Karpas-422 (cell line): ENCODE measurements at regions not wholly inside any gene's neighbourhood (a gene's known extent, or its start where the extent isn't known, plus 50 kb on each side); places are given as distances from the start of the nearest gene placed in this dataset.

Experiments
- DNase-seq: peaks from one replicate; pipeline ENCODE4 v3.0.0-alpha.2; 2015
- H2AFZ ChIP-seq: fragments of 200-600 bp; sonication (generic); 2 replicates; pipeline ENCODE4 v1.6.1; 2014; ENCODE audit warnings: antibody characterized with exemption, low read length, mixed read lengths
- H3K27ac ChIP-seq: fragments of 200-600 bp; sonication (generic); 2 replicates; pipeline ENCODE4 v1.5.1; 2014; ENCODE audit warnings: mild to moderate bottlenecking, low read length, moderate library complexity
- H3K27me3 ChIP-seq: fragments of 200-600 bp; sonication (generic); 2 replicates; pipeline ENCODE4 v1.6.1; 2014; ENCODE audit warnings: low read length, mixed read lengths
- H3K36me3 ChIP-seq: fragments of 200-600 bp; sonication (generic); 2 replicates; pipeline ENCODE4 v1.6.1; 2014; ENCODE audit warnings: low read length, mixed read lengths; ENCODE audit not compliant: insufficient read depth
- H3K4me1 ChIP-seq: fragments of 200-600 bp; sonication (generic); 2 replicates; pipeline ENCODE4 v1.6.1; 2014; ENCODE audit warnings: mild to moderate bottlenecking, low read length, mixed read lengths
- H3K4me2 ChIP-seq: fragments of 200-600 bp; sonication (generic); 2 replicates; pipeline ENCODE4 v1.6.1; 2014; ENCODE audit warnings: low read length, low read depth, mild to moderate bottlenecking; ENCODE audit not compliant: poor library complexity, severe bottlenecking
- H3K4me3 ChIP-seq: fragments of 200-600 bp; sonication (generic); 2 replicates; pipeline ENCODE4 v1.5.1; 2014; ENCODE audit warnings: mild to moderate bottlenecking, antibody characterized with exemption, low read length, mixed read lengths
- H3K79me2 ChIP-seq: fragments of 200-600 bp; sonication (generic); 2 replicates; pipeline ENCODE4 v1.6.1; 2014; ENCODE audit warnings: mild to moderate bottlenecking, low read length, mixed read lengths
- H3K9ac ChIP-seq: fragments of 200-600 bp; sonication (generic); 2 replicates; pipeline ENCODE4 v1.6.0; 2014; ENCODE audit warnings: low read length
- H3K9me2 ChIP-seq: fragments of 200-600 bp; sonication (generic), shearing (Covaris generic); replicated peaks from 2 replicates; pipeline ENCODE4 v1.6.0; 2014; ENCODE audit warnings: mild to moderate bottlenecking, low read length, moderate library complexity; ENCODE audit not compliant: insufficient read depth
- H3K9me3 ChIP-seq: fragments of 300-700, 200-600 bp; sonication (generic); 2 replicates; pipeline ENCODE4 v1.6.1; 2014; ENCODE audit warnings: low read length, mixed read lengths
- H4K20me1 ChIP-seq: fragments of 200-600 bp; sonication (generic); 2 replicates; pipeline ENCODE4 v1.6.1; 2014; ENCODE audit warnings: mild to moderate bottlenecking, antibody characterized with exemption, low read length, low read depth; ENCODE audit not compliant: insufficient read depth

- Histone ChIP-seq H3K4me2 (no peak overlapping the region), H2AFZ (no peak overlapping the region)
- DNase-seq = no peak
Observed at GRCh38 chr5:82405618-82406204, 127.6 kb upstream of the RPS23 start.

GRCh38 chr5:82405161-82405560 is 127.0 kb upstream of the RPS23 start:
- Histone ChIP-seq H3K4me2 (no peak overlapping the region), H4K20me1 (no peaks in the 10 kb centered on the region), H3K9ac (no peak overlapping the region), H3K36me3 (no peaks in the 10 kb centered on the region), H3K27me3 (no peaks in the 10 kb centered on the region), H3K9me2 (no peaks in the 10 kb centered on the region), H3K4me1 (no peaks in the 10 kb centered on the region), H3K9me3 (no peaks in the 10 kb centered on the region), H3K27ac (no peak overlapping the region), H2AFZ (no peak overlapping the region), H3K4me3 (no peak overlapping the region), H3K79me2 (no peaks in the 10 kb centered on the region)
- DNase-seq = no peak

More at GRCh38 chr5:82405618-82406204, 127.6 kb upstream of the RPS23 start:
- Histone ChIP-seq H3K9me2 (no peaks in the 10 kb centered on the region), H3K4me3 (no peak overlapping the region), H3K27ac (no peak overlapping the region), H3K4me1 (no peaks in the 10 kb centered on the region), H3K9me3 (no peaks in the 10 kb centered on the region), H4K20me1 (no peaks in the 10 kb centered on the region), H3K9ac (no peak overlapping the region), H3K36me3 (no peaks in the 10 kb centered on the region), H3K79me2 (no peaks in the 10 kb centered on the region), H3K27me3 (no peaks in the 10 kb centered on the region)

GRCh38 chr5:82404382-82404945 is 126.3 kb upstream of the RPS23 start:
- no peaks in the 10 kb centered on the region for H3K9me2 ChIP-seq
- no peaks in the 10 kb centered on the region for H3K9me3 ChIP-seq
- H3K27ac ChIP-seq = no peak overlapping the region
- H4K20me1 ChIP-seq = no peaks in the 10 kb centered on the region
- H3K79me2 ChIP-seq = no peaks in the 10 kb centered on the region
- H2AFZ ChIP-seq = no peak overlapping the region
- DNase-seq = no peak
- H3K4me1 ChIP-seq = no peaks in the 10 kb centered on the region
- no peaks in the 10 kb centered on the region for H3K36me3 ChIP-seq
- H3K4me3 ChIP-seq = no peak overlapping the region
- no peak overlapping the region for H3K9ac ChIP-seq
- no peak overlapping the region for H3K4me2 ChIP-seq
- H3K27me3 ChIP-seq = no peaks in the 10 kb centered on the region

GRCh38 chr5:82403724-82404123 is 125.6 kb upstream of the RPS23 start:
- no peak for DNase-seq
- H3K4me3 ChIP-seq = no peak overlapping the region
- no peak overlapping the region for H3K27ac ChIP-seq
- no peaks in the 10 kb centered on the region for H3K36me3 ChIP-seq
- no peaks in the 10 kb centered on the region for H3K79me2 ChIP-seq
- H4K20me1 ChIP-seq = no peaks in the 10 kb centered on the region
- no peak overlapping the region for H2AFZ ChIP-seq
- no peak overlapping the region for H3K9ac ChIP-seq
- H3K9me3 ChIP-seq = no peaks in the 10 kb centered on the region
- H3K4me1 ChIP-seq = no peaks in the 10 kb centered on the region
- no peaks in the 10 kb centered on the region for H3K9me2 ChIP-seq
- H3K27me3 ChIP-seq = no peaks in the 10 kb centered on the region
- no peak overlapping the region for H3K4me2 ChIP-seq

GRCh38 chr5:82403026-82403425 is 124.9 kb upstream of the RPS23 start:
- H3K36me3 ChIP-seq = no peaks in the 10 kb centered on the region
- H3K9me3 ChIP-seq = no peaks in the 10 kb centered on the region
- H4K20me1 ChIP-seq = no peaks in the 10 kb centered on the region
- H3K9ac ChIP-seq = no peak overlapping the region
- H3K79me2 ChIP-seq = no peaks in the 10 kb centered on the region
- no peak overlapping the region for H3K4me3 ChIP-seq
- no peaks in the 10 kb centered on the region for H3K27me3 ChIP-seq
- DNase-seq = no peak
- no peak overlapping the region for H2AFZ ChIP-seq
- no peak overlapping the region for H3K27ac ChIP-seq
- no peaks in the 10 kb centered on the region for H3K9me2 ChIP-seq
- no peaks in the 10 kb centered on the region for H3K4me1 ChIP-seq
- H3K4me2 ChIP-seq = no peak overlapping the region

GRCh38 chr5:82399111-82399510 is 121.0 kb upstream of the RPS23 start:
- no peak for DNase-seq
- H3K9ac ChIP-seq = no peak overlapping the region
- H3K36me3 ChIP-seq = no peaks in the 10 kb centered on the region

GRCh38 chr5:82397741-82398320 is 119.7 kb upstream of the RPS23 start:
- Histone ChIP-seq H4K20me1 (no peaks in the 10 kb centered on the region), H3K9ac (no peak overlapping the region), H3K4me2 (no peak overlapping the region), H2AFZ (no peak overlapping the region), H3K27me3 (no peaks in the 10 kb centered on the region), H3K79me2 (no peaks in the 10 kb centered on the region), H3K36me3 (no peaks in the 10 kb centered on the region), H3K4me1 (no peaks in the 10 kb centered on the region), H3K9me3 (no peaks in the 10 kb centered on the region), H3K4me3 (no peak overlapping the region), H3K9me2 (no peaks in the 10 kb centered on the region), H3K27ac (no peak overlapping the region)
- DNase-seq = no peak

More at GRCh38 chr5:82399111-82399510, 121.0 kb upstream of the RPS23 start:
- no peak overlapping the region for H3K4me2 ChIP-seq
- no peak overlapping the region for H3K4me3 ChIP-seq
- no peaks in the 10 kb centered on the region for H3K79me2 ChIP-seq
- no peaks in the 10 kb centered on the region for H3K9me2 ChIP-seq
- no peaks in the 10 kb centered on the region for H3K4me1 ChIP-seq
- no peak overlapping the region for H3K27ac ChIP-seq
- H3K27me3 ChIP-seq = no peaks in the 10 kb centered on the region
- H4K20me1 ChIP-seq = no peaks in the 10 kb centered on the region
- H2AFZ ChIP-seq = no peak overlapping the region
- H3K9me3 ChIP-seq = no peaks in the 10 kb centered on the region

GRCh38 chr5:82396871-82397514 is 118.8 kb upstream of the RPS23 start:
- H3K27ac ChIP-seq = no peak overlapping the region
- H2AFZ ChIP-seq = no peak overlapping the region
- H3K9ac ChIP-seq = no peak overlapping the region
- H3K36me3 ChIP-seq = no peaks in the 10 kb centered on the region
- no peaks in the 10 kb centered on the region for H3K4me1 ChIP-seq
- H3K27me3 ChIP-seq = no peaks in the 10 kb centered on the region
- H4K20me1 ChIP-seq = no peaks in the 10 kb centered on the region
- no peak overlapping the region for H3K4me3 ChIP-seq
- no peaks in the 10 kb centered on the region for H3K9me2 ChIP-seq
- no peak for DNase-seq
- H3K79me2 ChIP-seq = no peaks in the 10 kb centered on the region
- H3K9me3 ChIP-seq = no peaks in the 10 kb centered on the region
- no peak overlapping the region for H3K4me2 ChIP-seq
